ENCODE measurements at regions not wholly inside any gene's neighbourhood (a gene's known extent, or its start where the extent isn't known, plus 50 kb on each side); places are given as distances from the start of the nearest gene placed in this dataset.
A peak's percentile ranks its signal among the peaks of the same experiment; 100 is the strongest.
"Not testable (repeated sequence)": the region's sequence is repeated elsewhere in the genome, so short reads cannot be mapped to it uniquely, and the experiment has no call there.

DNA sequence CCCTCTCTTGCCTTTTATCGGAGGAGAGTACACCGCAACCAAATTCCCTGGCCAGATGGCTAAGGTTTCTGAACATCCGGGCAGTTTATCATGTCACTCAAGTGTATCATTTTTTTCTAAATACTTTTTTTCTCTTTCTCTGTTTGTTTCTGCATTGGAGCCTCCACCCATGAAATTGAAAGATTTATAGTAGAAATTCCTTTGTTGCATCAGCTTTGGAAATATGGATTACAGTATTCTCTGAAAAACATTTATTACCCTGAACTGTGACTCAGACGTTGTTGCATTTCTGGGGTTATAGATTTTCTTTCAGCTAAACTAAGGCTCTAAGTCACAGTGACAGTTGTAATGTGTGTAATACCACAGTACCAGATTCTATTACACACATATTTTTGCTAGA is 187.0 kb downstream of the SPTSSA start:
- no peaks in the 10 kb centered on the region for H3K36me3 ChIP-seq
- no peaks in the 10 kb centered on the region for H3K79me2 ChIP-seq (ENCODE audit: low read depth)
- no peaks in the 10 kb centered on the region for H3F3A ChIP-seq (ENCODE audit: low read depth)
- H3K4me3 ChIP-seq, result no peak overlapping the region
- H3K27ac ChIP-seq, result no peak overlapping the region
- no peak overlapping the region for H3K4me2 ChIP-seq
- H2AFZ ChIP-seq (replicated peaks), result peak overlapping the region; percentile 47
- Mint-ChIP-seq H3K36me3 (no peaks in the 10 kb centered on the region), H3K4me1 (peaks cover 5% of the 10 kb centered on the region), H3K4me3 (no peak overlapping the region), H3K9me3 (no peaks in the 10 kb centered on the region), H3K27me3 (ENCODE audit: insufficient read depth, low read depth) (peaks cover 3% of the 10 kb centered on the region), H3K27ac (no peak overlapping the region)
- H3K27me3 ChIP-seq, result no peaks in the 10 kb centered on the region
- H3K9ac ChIP-seq, result no peak overlapping the region
- H4K20me1 ChIP-seq (ENCODE audit: low read depth), result no peaks in the 10 kb centered on the region
- DNase-seq (ENCODE audit: low spot score), result no peak
- TF ChIP-seq EZH2 (IDR thresholded peaks at IDR 0.05) (no peak), EZH2phosphoT487 (IDR thresholded peaks at IDR 0.05) (no peak)
- TF ChIP-seq, protein P1, sequence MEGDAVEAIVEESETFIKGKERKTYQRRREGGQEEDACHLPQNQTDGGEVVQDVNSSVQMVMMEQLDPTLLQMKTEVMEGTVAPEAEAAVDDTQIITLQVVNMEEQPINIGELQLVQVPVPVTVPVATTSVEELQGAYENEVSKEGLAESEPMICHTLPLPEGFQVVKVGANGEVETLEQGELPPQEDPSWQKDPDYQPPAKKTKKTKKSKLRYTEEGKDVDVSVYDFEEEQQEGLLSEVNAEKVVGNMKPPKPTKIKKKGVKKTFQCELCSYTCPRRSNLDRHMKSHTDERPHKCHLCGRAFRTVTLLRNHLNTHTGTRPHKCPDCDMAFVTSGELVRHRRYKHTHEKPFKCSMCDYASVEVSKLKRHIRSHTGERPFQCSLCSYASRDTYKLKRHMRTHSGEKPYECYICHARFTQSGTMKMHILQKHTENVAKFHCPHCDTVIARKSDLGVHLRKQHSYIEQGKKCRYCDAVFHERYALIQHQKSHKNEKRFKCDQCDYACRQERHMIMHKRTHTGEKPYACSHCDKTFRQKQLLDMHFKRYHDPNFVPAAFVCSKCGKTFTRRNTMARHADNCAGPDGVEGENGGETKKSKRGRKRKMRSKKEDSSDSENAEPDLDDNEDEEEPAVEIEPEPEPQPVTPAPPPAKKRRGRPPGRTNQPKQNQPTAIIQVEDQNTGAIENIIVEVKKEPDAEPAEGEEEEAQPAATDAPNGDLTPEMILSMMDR (IDR thresholded peaks at IDR 0.05), result no peak
- no peaks in the 10 kb centered on the region for H3K9me3 ChIP-seq (ENCODE audit: low read depth)
- H3K4me1 ChIP-seq, result peaks cover 8% of the 10 kb centered on the region

DNA sequence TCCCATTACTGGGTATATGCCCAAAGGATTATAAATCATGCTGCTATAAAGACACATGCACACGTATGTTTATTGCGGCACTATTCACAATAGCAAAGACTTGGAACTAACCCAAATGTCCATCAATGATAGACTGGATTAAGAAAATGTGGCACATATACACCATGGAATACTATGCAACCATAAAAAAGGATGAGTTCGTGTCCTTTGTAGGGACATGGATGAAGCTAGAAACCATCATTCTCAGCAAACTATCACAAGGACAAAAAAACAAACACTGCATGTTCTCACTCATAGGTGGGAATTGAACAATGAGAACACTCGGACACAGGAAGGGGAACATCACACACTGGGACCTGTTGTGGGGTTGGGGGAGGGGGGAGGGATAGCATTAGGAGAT is 188.3 kb downstream of the SPTSSA start:
- H3K9me3 ChIP-seq (ENCODE audit: low read depth); H3K4me3 Mint-ChIP-seq; H3K36me3 Mint-ChIP-seq; H3K79me2 ChIP-seq (ENCODE audit: low read depth); H3K27ac Mint-ChIP-seq; H3K4me2 ChIP-seq; H3K4me3 ChIP-seq; H3K27me3 Mint-ChIP-seq (ENCODE audit: insufficient read depth, low read depth); H3F3A ChIP-seq (ENCODE audit: low read depth); H4K20me1 ChIP-seq (ENCODE audit: low read depth); H3K9ac ChIP-seq; DNase-seq (ENCODE audit: low spot score); H2AFZ ChIP-seq (replicated peaks); H3K27ac ChIP-seq; H3K4me1 Mint-ChIP-seq; H3K4me1 ChIP-seq; H3K9me3 Mint-ChIP-seq; H3K27me3 ChIP-seq; H3K36me3 ChIP-seq: not testable (repeated sequence)

GRCh38 chr14:34270361-34270760 is 191.7 kb downstream of the SPTSSA start:
- no peaks in the 10 kb centered on the region for H3K79me2 ChIP-seq (ENCODE audit: low read depth)
- H3F3A ChIP-seq (ENCODE audit: low read depth), result no peaks in the 10 kb centered on the region
- H3K27ac ChIP-seq, result no peak overlapping the region
- H3K36me3 ChIP-seq, result no peaks in the 10 kb centered on the region
- H3K4me3 Mint-ChIP-seq, result no peak overlapping the region
- no peaks in the 10 kb centered on the region for H3K9me3 ChIP-seq (ENCODE audit: low read depth)
- no peaks in the 10 kb centered on the region for H3K4me1 ChIP-seq
- H3K27ac Mint-ChIP-seq, result no peak overlapping the region
- H3K27me3 Mint-ChIP-seq (ENCODE audit: insufficient read depth, low read depth), result peaks cover 3% of the 10 kb centered on the region
- no peaks in the 10 kb centered on the region for H3K27me3 ChIP-seq
- peaks cover under 1% of the 10 kb centered on the region for H3K4me1 Mint-ChIP-seq
- TF ChIP-seq EZH2phosphoT487 (IDR thresholded peaks at IDR 0.05) (no peak), EZH2 (IDR thresholded peaks at IDR 0.05) (no peak)
- TF ChIP-seq, protein P1 (IDR thresholded peaks at IDR 0.05), result no peak
- no peak overlapping the region for H3K4me2 ChIP-seq
- H3K9me3 Mint-ChIP-seq, result no peaks in the 10 kb centered on the region
- no peaks in the 10 kb centered on the region for H3K36me3 Mint-ChIP-seq
- DNase-seq (ENCODE audit: low spot score), result no peak
- no peaks in the 10 kb centered on the region for H4K20me1 ChIP-seq (ENCODE audit: low read depth)
- no peak overlapping the region for H3K9ac ChIP-seq
- no peak overlapping the region for H3K4me3 ChIP-seq
- H2AFZ ChIP-seq (replicated peaks), result peak overlapping the region; percentile 27

DNA sequence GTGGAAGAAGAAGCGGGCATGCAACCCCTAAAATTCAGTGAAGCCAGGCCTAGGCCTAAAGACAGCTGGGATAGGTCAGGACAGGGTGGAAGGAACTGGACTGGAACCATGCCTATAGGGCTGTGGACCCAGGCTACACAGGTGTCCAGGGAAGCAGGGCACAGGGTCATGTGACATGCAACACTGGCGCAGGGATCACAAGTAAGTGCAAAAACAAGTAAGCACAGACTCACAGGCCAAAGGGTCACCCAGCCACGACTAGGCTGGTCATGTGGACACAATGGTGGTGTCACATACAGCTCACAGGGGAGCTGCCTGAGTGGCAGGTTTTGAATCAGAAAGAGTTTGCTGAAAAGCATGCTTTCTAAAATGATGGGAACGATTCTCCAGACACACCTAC is 195.7 kb downstream of the SPTSSA start:
- Histone ChIP-seq H3K79me2 (ENCODE audit: low read depth) (no peaks in the 10 kb centered on the region), H3K9me3 (ENCODE audit: low read depth) (no peaks in the 10 kb centered on the region), H4K20me1 (ENCODE audit: low read depth) (no peaks in the 10 kb centered on the region), H3K4me1 (no peaks in the 10 kb centered on the region), H3K27me3 (no peaks in the 10 kb centered on the region), H3K4me2 (no peak overlapping the region), H3K9ac (no peak overlapping the region), H3K4me3 (no peak overlapping the region), H3K36me3 (no peaks in the 10 kb centered on the region), H2AFZ (replicated peaks) (no peak overlapping the region), H3F3A (ENCODE audit: low read depth) (no peaks in the 10 kb centered on the region), H3K27ac (no peak overlapping the region)
- Mint-ChIP-seq H3K27ac (no peak overlapping the region), H3K9me3 (no peaks in the 10 kb centered on the region), H3K4me1 (peaks cover 3% of the 10 kb centered on the region), H3K4me3 (no peak overlapping the region), H3K27me3 (ENCODE audit: insufficient read depth, low read depth) (peaks cover 3% of the 10 kb centered on the region), H3K36me3 (no peaks in the 10 kb centered on the region)
- DNase-seq (ENCODE audit: low spot score), result no peak
- no peak for TF ChIP-seq EZH2phosphoT487 (IDR thresholded peaks at IDR 0.05)
- no peak for TF ChIP-seq EZH2 (IDR thresholded peaks at IDR 0.05)
- TF ChIP-seq, protein P1 (IDR thresholded peaks at IDR 0.05), result no peak
